Astrocyte of the hippocampus (primary cell): ENCODE measurements at regions not wholly inside any gene's neighbourhood (a gene's known extent, or its start where the extent isn't known, plus 50 kb on each side); places are given as distances from the start of the nearest gene placed in this dataset.
"Not testable (repeated sequence)": the region's sequence is repeated elsewhere in the genome, so short reads cannot be mapped to it uniquely, and the experiment has no call there.

ENCODE experiments used
- DNase-seq: peaks from one replicate; pipeline ENCODE4 v3.0.0; 2011; ENCODE audit warnings: low read depth, low spot score

DNA sequence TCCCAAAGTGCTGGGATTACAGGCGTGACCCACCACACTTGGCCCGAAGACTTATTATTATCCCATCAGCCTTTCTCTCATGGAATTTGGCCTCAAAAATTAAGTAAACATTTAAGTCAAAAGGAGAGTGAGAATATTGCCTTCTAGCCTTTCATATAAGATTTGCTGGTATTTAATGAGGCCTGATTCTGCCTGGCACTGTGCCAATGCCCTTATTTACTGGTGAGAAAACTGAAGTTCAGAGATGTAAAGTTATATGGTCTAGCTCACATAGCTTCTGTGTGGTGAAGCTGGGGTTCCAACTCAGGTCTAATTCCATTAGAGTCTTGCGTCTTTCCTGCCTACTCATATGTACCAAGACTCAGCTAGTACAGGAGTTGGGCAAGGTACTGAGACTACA is 260.2 kb downstream of the SDHAF3 start:
- no peak for DNase-seq

DNA sequence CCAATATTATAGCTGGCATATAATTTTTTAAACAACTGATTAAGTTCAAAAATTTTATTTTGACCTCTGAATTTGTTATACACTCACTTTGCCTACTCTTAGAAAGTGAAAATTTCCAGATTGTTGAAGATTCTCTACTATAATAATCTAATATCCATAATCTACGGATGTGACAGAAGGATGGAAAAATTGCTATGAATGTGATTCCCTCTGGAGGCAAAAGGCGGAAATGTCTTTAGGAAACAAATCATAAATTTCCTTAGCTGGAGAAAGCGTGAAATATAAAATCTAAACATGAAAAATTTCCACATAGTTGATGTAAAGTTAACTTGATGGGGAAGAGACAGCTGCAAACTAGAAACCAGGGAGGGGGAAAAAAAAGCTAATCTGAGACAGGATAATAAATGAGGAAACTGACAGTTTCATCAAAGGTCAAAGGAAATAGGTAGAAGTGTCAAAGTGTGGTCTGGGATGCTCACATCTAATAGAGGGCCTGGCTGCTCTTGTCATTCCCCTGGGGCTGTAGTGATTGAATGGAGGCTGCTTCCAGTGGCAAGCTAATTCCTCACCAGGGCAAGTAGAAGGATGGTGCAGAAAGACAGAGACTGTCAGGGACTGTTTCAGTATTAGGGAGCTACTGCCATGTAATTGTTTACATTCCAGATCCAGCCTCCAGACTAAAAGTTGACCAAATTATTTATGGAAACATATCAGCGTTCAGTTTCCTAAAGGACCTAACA is 264.5 kb downstream of the SDHAF3 start:
- DNase-seq: no peak

- no peak for DNase-seq
Observed at GRCh38 chr7:97390052-97390451, 272.6 kb downstream of the SDHAF3 start.

- DNase-seq: no peak
Observed at GRCh38 chr7:97390915-97391593, 273.6 kb downstream of the SDHAF3 start.

- DNase-seq: no peak
Observed at GRCh38 chr7:97401398-97401797, 283.9 kb downstream of the SDHAF3 start.

- no peak for DNase-seq
Observed at GRCh38 chr7:97405835-97406234, 288.3 kb downstream of the SDHAF3 start.

GRCh38 chr7:97407106-97407505 is 289.6 kb downstream of the SDHAF3 start:
- no peak for DNase-seq

- no peak for DNase-seq
Observed at GRCh38 chr7:97409346-97409745, 291.8 kb downstream of the SDHAF3 start.

- DNase-seq: no peak
Observed at GRCh38 chr7:97418312-97418711, 300.8 kb downstream of the SDHAF3 start.

- DNase-seq: no peak
Observed at GRCh38 chr7:97419898-97420297, 302.4 kb downstream of the SDHAF3 start.

DNA sequence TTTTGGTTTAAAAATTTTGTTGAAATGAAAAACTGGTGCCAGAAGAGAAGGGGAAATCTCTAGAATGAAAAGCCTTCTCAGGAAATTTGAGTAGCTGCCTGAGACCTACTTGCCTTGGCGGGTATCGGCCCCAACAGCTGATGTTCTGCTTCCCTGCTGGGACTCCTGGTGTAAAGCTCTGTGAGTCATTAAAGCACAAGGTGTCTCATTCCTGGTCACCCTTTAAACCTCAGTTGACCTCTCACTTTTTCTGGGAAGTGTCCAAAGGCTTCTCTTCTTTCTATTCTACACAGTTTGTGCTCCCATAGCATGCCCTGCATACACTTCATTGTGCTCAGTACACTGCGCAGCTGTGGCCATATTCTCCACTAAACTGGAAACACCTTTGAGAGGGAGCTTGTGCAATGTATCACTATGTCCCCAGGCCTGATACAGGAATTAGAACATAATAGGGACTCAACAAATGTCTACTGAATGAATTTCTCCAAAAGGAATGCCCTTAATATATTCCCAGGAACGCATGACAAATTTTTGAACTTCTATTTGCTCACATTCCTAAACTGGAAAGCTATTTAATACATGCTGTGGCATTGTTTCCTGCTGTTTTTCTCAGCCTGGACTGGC is 303.9 kb downstream of the SDHAF3 start:
- DNase-seq: no peak

DNA sequence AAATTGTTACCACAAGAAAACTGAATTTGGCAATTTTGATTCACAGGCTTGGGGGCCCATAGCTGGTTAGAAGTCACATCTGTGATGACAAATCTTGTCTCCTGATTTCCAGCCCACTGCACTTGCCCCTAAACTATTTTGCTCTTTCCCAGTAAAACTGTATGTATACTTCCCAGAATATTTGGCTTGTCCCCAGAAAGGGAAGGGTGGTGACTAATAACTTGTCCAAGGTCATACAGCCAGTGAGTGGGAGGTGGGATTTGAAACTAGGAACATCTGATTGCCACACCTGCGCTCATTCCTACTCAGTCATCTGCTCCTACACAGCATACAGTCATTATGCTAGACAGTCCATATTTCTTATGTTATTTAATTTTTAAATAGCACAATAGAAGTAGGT is 304.5 kb downstream of the SDHAF3 start:
- DNase-seq: no peak

GRCh38 chr7:97430006-97430405 is 301.9 kb upstream of the TAC1 start:
- DNase-seq: no peak

DNA sequence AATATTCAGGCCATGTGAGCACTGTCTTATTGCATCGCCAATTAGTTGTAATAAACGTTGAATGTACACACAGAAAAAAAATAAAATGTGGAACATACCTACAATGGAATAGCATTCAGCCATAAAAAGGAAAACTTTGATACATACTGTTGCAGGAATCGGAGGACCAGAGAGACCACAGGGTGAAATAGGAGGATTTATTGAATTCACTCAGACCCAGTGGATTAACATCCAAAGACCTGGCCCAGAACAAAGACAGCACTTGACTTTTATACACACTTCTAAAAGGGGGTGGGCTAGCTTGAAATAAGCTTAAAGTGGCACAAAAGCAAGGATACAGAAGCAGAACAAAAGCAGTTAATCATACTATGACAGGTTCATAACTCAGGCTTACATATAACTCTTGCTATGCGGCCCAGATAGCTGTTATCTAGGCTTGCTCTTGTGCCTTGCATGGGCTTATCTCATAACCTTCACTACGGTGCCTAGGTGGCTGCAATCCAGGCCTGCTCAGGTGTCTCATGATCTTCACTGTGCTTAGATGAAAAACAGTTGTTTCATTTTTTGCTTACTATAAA is 292.2 kb upstream of the TAC1 start:
- no peak for DNase-seq

- no peak for DNase-seq
Observed at GRCh38 chr7:97446361-97446760, 285.5 kb upstream of the TAC1 start.

- DNase-seq: not testable (repeated sequence)
Observed at GRCh38 chr7:97449448-97449847, 282.4 kb upstream of the TAC1 start.

- no peak for DNase-seq
Observed at GRCh38 chr7:97450516-97450915, 281.4 kb upstream of the TAC1 start.

- no peak for DNase-seq
Observed at GRCh38 chr7:97454636-97455035, 277.2 kb upstream of the TAC1 start.

- DNase-seq: no peak
Observed at GRCh38 chr7:97457054-97457453, 274.8 kb upstream of the TAC1 start.

GRCh38 chr7:97460433-97460832 is 271.5 kb upstream of the TAC1 start:
- DNase-seq: no peak

GRCh38 chr7:97461596-97461995 is 270.3 kb upstream of the TAC1 start:
- DNase-seq: no peak

DNA sequence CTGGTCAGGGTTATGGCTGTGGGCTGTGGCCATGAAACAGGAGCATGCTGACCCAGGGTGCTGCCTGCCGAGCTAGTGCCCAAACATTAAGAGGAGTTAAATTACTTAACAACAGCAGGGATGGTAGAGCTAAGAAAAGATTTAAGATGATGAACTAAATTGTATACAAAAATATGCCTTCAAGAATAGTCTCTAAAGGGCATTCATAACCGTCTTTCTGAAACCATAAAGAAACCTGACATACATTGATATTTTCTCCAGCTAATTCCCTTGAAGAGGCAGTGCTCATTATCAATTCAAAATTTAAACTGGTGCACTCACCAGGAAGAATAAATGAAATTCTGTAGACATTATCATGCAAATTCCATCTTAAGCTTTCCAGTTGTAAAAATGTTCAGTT is 265.8 kb upstream of the TAC1 start:
- DNase-seq: no peak
